PC-3 (cell line): ENCODE measurements at regions not wholly inside any gene's neighbourhood (a gene's known extent, or its start where the extent isn't known, plus 50 kb on each side); places are given as distances from the start of the nearest gene placed in this dataset.

Experiments
- ATAC-seq: fragments of 200-7000 bp; cut with Tn5 transposase; 2 replicates; pipeline ENCODE4 v1.9.1; 2020; ENCODE audit warnings: mild to moderate bottlenecking, moderate library complexity
- BruUV-seq: library from RNA; stranded (reverse); fragments of 400-500 nt; replicated peaks from 2 replicates; lab custom pipeline; 2021; lab: Mats Ljungman, UMichigan
- CTCF ChIA-PET: fragments of 300-600 bp; sonication (Branson Sonifier 250); formaldehyde crosslinking; loops from one replicate; lab custom pipeline; 2022; ENCODE audit warnings: antibody characterized with exemption; lab: Charles Lee
- POLR2A ChIA-PET: fragments of 300-600 bp; sonication (Branson Sonifier 250); formaldehyde crosslinking; loops from one replicate; lab custom pipeline; 2022; ENCODE audit warnings: antibody characterized with exemption; ENCODE audit not compliant: unreplicated experiment; lab: Charles Lee
- DNase-seq: peaks from one replicate; pipeline ENCODE4 v3.0.0-alpha.2; 2015
- H2AFZ ChIP-seq: fragments of 300-600 bp; sonication (generic); 2 replicates; pipeline ENCODE4 v1.6.0; 2016; ENCODE audit warnings: antibody characterized with exemption, low read length
- H3F3A ChIP-seq: fragments of 300-600 bp; sonication (generic); one replicate; pipeline ENCODE4 v1.6.0; 2017; ENCODE audit warnings: antibody characterized with exemption, low read length, control low read depth, mild to moderate bottlenecking; ENCODE audit not compliant: unreplicated experiment
- H3K27ac ChIP-seq: fragments of 300-600 bp; sonication (generic); 2 replicates; pipeline ENCODE4 v1.5.1; 2016; ENCODE audit warnings: mild to moderate bottlenecking, low read length
- H3K27me3 ChIP-seq: fragments of 300-600 bp; sonication (generic); 2 replicates; pipeline ENCODE4 v1.6.1; 2016; ENCODE audit warnings: low read length, mixed read lengths
- H3K36me3 ChIP-seq: fragments of 300-600 bp; sonication (generic); 2 replicates; pipeline ENCODE4 v1.6.1; 2016; ENCODE audit warnings: low read depth, mixed run types, low read length, mixed read lengths
- H3K4me1 ChIP-seq: fragments of 300-600 bp; sonication (generic); 2 replicates; pipeline ENCODE4 v1.5.1; 2016; ENCODE audit warnings: low read length; ENCODE audit not compliant: insufficient read depth
- H3K4me2 ChIP-seq: fragments of 300-600 bp; sonication (generic); 2 replicates; pipeline ENCODE4 v1.6.0; 2016; ENCODE audit warnings: low read length
- H3K4me3 ChIP-seq: fragments of 300-600 bp; sonication (generic); 2 replicates; pipeline ENCODE4 v1.5.1; 2016; ENCODE audit warnings: mild to moderate bottlenecking, low read length, mixed read lengths
- H3K79me2 ChIP-seq: fragments of 300-600 bp; sonication (generic); 2 replicates; pipeline ENCODE4 v1.6.1; 2017; ENCODE audit warnings: low read length, mixed read lengths
- H3K9ac ChIP-seq: fragments of 300-600 bp; sonication (generic); 2 replicates; pipeline ENCODE4 v1.6.0; 2016; ENCODE audit warnings: mild to moderate bottlenecking, low read length
- H3K9me2 ChIP-seq: fragments of 300-600 bp; sonication (generic); replicated peaks from 2 replicates; pipeline ENCODE4 v1.6.1; 2016; ENCODE audit warnings: mixed run types, low read length, mixed read lengths
- H3K9me3 ChIP-seq: fragments of 300-600 bp; sonication (generic); 2 replicates; pipeline ENCODE4 v1.6.1; 2016; ENCODE audit warnings: low read length, mixed read lengths
- H4K20me1 ChIP-seq: fragments of 300-600 bp; sonication (generic); 2 replicates; pipeline ENCODE4 v1.6.1; 2016; ENCODE audit warnings: low read length, mixed read lengths
- EZH2 ChIP-seq: fragments of 300-600 bp; sonication (generic); IDR thresholded peaks from one replicate; pipeline ENCODE4 v1.6.1; 2017; ENCODE audit warnings: antibody characterized with exemption, mild to moderate bottlenecking, low read length; ENCODE audit not compliant: unreplicated experiment
- EZH2phosphoT487 ChIP-seq: fragments of 300-600 bp; sonication (generic); IDR thresholded peaks from 2 replicates; pipeline ENCODE4 v1.6.1; 2018; ENCODE audit warnings: mild to moderate bottlenecking, antibody characterized with exemption, low read length, borderline replicate concordance
- intact Hi-C: fragments of 100-400 bp; cut with micrococcal nuclease; formaldehyde crosslinking; loops from 2 replicates; pipeline ENCODE4 v1.9.0; 2023
- TF ChIP-seq, protein P1 (sequence below): fragments of 300-600 bp; sonication (generic); conservative IDR thresholded peaks from 2 replicates; pipeline ENCODE4 v1.5.1; 2017; ENCODE audit warnings: antibody characterized with exemption, low read depth, mild to moderate bottlenecking, low read length

DNA sequence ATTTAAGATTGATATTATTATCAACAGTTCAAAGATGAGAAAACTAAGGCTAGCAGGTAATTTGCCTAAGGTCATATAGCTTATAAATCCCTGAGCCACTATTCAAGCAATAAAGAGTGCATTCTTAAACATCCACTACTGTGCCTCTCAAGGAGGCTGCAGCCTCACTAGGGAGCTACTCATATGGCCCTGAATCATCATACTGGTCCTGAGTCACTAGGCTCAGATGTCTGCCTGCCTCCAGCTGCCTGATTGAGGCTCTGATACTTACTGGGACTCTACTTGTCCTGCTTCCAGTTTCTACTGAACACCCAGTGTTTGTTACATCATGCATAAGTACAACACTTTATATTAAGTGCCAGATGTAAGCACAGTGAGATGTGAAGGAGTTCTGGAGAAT, 110.7 kb downstream of the AASDH start:
- H3K27me3 ChIP-seq, result peaks cover 39% of the 10 kb centered on the region
- no peak overlapping the region for H3K9ac ChIP-seq
- DNase-seq (no peak), ATAC-seq (no peak)
- CTCF ChIA-PET, result no interaction called here
- intact Hi-C loops, result no loop called here
- H3K79me2 ChIP-seq, result no peaks in the 10 kb centered on the region
- H3K27ac ChIP-seq, result no peak overlapping the region
- no peak overlapping the region for H2AFZ ChIP-seq
- H3K4me2 ChIP-seq, result no peak overlapping the region
- no peaks in the 10 kb centered on the region for H3F3A ChIP-seq
- H3K4me1 ChIP-seq, result no peaks in the 10 kb centered on the region
- H3K36me3 ChIP-seq, result no peaks in the 10 kb centered on the region
- no peak overlapping the region for H3K4me3 ChIP-seq
- POLR2A ChIA-PET, result no interaction called here
- no TSS peak for BruUV-seq
- H4K20me1 ChIP-seq, result no peaks in the 10 kb centered on the region
- TF ChIP-seq EZH2phosphoT487, result no peak
- TF ChIP-seq, protein P1, sequence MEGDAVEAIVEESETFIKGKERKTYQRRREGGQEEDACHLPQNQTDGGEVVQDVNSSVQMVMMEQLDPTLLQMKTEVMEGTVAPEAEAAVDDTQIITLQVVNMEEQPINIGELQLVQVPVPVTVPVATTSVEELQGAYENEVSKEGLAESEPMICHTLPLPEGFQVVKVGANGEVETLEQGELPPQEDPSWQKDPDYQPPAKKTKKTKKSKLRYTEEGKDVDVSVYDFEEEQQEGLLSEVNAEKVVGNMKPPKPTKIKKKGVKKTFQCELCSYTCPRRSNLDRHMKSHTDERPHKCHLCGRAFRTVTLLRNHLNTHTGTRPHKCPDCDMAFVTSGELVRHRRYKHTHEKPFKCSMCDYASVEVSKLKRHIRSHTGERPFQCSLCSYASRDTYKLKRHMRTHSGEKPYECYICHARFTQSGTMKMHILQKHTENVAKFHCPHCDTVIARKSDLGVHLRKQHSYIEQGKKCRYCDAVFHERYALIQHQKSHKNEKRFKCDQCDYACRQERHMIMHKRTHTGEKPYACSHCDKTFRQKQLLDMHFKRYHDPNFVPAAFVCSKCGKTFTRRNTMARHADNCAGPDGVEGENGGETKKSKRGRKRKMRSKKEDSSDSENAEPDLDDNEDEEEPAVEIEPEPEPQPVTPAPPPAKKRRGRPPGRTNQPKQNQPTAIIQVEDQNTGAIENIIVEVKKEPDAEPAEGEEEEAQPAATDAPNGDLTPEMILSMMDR, result no peak
- TF ChIP-seq EZH2, result no peak
- H3K9me2 ChIP-seq, result no peaks in the 10 kb centered on the region
- H3K9me3 ChIP-seq, result no peaks in the 10 kb centered on the region

DNA sequence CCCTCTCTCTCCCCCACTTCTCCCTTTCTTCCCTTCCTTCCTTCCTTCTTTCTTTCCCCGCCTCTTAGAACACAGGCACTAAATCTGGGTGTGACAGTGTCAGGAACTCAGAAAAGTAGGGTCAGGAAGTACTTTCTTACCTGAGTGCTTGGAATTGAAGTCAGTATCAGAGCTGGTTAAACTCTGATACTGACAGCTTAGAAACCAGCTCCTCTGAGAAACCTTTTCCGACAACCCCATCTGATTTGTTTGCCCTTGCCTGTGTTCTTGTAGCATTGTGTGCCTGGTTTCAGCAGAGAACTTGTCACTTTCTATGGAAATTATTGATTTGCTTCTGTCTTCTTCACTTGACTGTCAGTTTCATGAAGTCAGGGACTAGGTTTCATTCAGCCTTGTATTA, 113.9 kb downstream of the AASDH start:
- Histone ChIP-seq H3K4me2 (no peak overlapping the region), H3K4me1 (no peaks in the 10 kb centered on the region), H3K27ac (no peak overlapping the region), H3K9me3 (no peaks in the 10 kb centered on the region), H3K79me2 (no peaks in the 10 kb centered on the region), H3K27me3 (peaks cover 39% of the 10 kb centered on the region), H3F3A (no peaks in the 10 kb centered on the region), H4K20me1 (no peaks in the 10 kb centered on the region), H2AFZ (no peak overlapping the region), H3K36me3 (no peaks in the 10 kb centered on the region), H3K4me3 (no peak overlapping the region), H3K9me2 (no peaks in the 10 kb centered on the region), H3K9ac (no peak overlapping the region)
- CTCF ChIA-PET, result no interaction called here
- BruUV-seq, result no TSS peak
- POLR2A ChIA-PET, result no interaction called here
- TF ChIP-seq EZH2, result no peak
- no peak for TF ChIP-seq EZH2phosphoT487
- TF ChIP-seq, protein P1, result no peak
- no peak for ATAC-seq
- intact Hi-C loops, result no loop called here
- no peak for DNase-seq

DNA sequence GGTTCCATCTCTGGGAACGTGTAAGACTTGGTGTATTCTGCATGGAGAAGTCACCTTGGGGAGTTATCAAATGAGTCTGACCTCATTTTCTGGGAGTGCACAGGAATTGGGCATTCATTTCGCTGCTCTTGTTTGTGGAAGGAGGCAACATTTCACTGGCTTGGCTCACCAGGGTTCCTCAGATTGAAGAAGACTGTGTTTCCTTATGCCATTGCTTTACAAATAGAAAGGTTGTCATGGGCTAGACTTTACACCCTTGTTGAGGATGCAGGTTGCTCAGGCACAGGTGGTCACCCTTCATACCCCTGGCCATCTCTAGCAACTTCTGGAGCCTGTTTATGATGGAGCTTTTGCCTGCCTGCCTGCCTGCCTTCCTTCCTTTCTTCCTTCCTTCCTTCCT, 114.4 kb downstream of the AASDH start:
- Histone ChIP-seq H2AFZ (no peak overlapping the region), H3K4me2 (no peak overlapping the region), H3K9me2 (no peaks in the 10 kb centered on the region), H3K36me3 (no peaks in the 10 kb centered on the region), H3K27me3 (peaks cover 39% of the 10 kb centered on the region), H3K4me3 (no peak overlapping the region), H3F3A (no peaks in the 10 kb centered on the region), H3K4me1 (no peaks in the 10 kb centered on the region), H3K79me2 (no peaks in the 10 kb centered on the region), H4K20me1 (no peaks in the 10 kb centered on the region), H3K27ac (no peak overlapping the region), H3K9ac (no peak overlapping the region), H3K9me3 (no peaks in the 10 kb centered on the region)
- no peak for DNase-seq
- ATAC-seq, result no peak
- BruUV-seq, result no TSS peak
- CTCF ChIA-PET, result no interaction called here
- POLR2A ChIA-PET, result no interaction called here
- TF ChIP-seq EZH2phosphoT487 (no peak), EZH2 (no peak)
- TF ChIP-seq, protein P1, result no peak
- intact Hi-C loops, result no loop called here
